ENCODE measurements at regions not wholly inside any gene's neighbourhood (a gene's known extent, or its start where the extent isn't known, plus 50 kb on each side); places are given as distances from the start of the nearest gene placed in this dataset.

DNA sequence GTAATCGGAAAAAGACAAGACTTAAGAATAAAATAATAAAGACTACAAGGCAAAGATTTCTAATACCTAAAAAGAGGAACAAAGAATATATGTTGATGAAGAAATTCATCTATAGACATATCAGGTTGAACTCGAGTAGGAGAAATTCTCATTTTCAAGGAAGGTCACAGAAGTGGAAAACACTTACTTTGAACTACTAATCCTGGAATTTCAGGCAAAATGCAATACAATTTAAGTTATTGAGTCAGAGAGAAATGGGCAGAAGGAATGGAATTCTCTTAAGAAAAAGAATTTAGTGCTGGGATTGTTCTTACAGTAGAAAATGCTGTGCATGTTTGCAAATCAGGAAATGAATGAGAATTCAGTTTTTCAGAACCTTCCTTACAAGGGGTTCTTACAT is 135.9 kb upstream of the TGFBR2 start:
- no peak for TF ChIP-seq POLR2AphosphoS5 (IDR thresholded peaks at IDR 0.05)
- TF ChIP-seq, protein P1, sequence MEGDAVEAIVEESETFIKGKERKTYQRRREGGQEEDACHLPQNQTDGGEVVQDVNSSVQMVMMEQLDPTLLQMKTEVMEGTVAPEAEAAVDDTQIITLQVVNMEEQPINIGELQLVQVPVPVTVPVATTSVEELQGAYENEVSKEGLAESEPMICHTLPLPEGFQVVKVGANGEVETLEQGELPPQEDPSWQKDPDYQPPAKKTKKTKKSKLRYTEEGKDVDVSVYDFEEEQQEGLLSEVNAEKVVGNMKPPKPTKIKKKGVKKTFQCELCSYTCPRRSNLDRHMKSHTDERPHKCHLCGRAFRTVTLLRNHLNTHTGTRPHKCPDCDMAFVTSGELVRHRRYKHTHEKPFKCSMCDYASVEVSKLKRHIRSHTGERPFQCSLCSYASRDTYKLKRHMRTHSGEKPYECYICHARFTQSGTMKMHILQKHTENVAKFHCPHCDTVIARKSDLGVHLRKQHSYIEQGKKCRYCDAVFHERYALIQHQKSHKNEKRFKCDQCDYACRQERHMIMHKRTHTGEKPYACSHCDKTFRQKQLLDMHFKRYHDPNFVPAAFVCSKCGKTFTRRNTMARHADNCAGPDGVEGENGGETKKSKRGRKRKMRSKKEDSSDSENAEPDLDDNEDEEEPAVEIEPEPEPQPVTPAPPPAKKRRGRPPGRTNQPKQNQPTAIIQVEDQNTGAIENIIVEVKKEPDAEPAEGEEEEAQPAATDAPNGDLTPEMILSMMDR (IDR thresholded peaks at IDR 0.05) = no peak
